ENCODE measurements at regions not wholly inside any gene's neighbourhood (a gene's known extent, or its start where the extent isn't known, plus 50 kb on each side); places are given as distances from the start of the nearest gene placed in this dataset.

GRCh38 chr3:6301626-6302025 is 559.3 kb upstream of the GRM7 start:
- TF ChIP-seq ZNF232 (CRISPR knock-in tag; IDR thresholded peaks at IDR 0.05; ENCODE audit: borderline replicate concordance) (no peak), ARID5B (CRISPR knock-in tag; IDR thresholded peaks at IDR 0.05) (no peak), ELF3 (CRISPR knock-in tag; IDR thresholded peaks at IDR 0.05) (no peak), KLF15 (CRISPR knock-in tag; IDR thresholded peaks at IDR 0.05; ENCODE audit: borderline replicate concordance) (no peak), CHCHD3 (CRISPR knock-in tag; IDR thresholded peaks at IDR 0.05) (no peak), ZNF878 (CRISPR knock-in tag; IDR thresholded peaks at IDR 0.05) (no peak)
- ATAC-seq (no peak), FAIRE-seq (no peak), DNase-seq (ENCODE audit: low spot score) (no peak)
- no TSS peak for BruUV-seq (replicated peaks)
- Histone ChIP-seq H3K4me1 (ENCODE audit: insufficient read depth, low read length) (no peaks in the 10 kb centered on the region), H3K36me3 (replicated peaks in 1 of 2; ENCODE audit: control insufficient read depth in 1 of 2, insufficient read depth in 2 of 2, low read length in 2 of 2) (no peaks in the 10 kb centered on the region), H3K27ac (ENCODE audit: extremely low read length, insufficient read depth, low read length) (no peak overlapping the region), H2AFZ (ENCODE audit: low read length) (no peak overlapping the region), H3K9me3 (ENCODE audit: low read length) (peaks cover 89% of the 10 kb centered on the region), H3K9ac (ENCODE audit: insufficient read depth, low read depth, low read length) (no peak overlapping the region), H3K4me2 (ENCODE audit: low read depth, low read length) (no peak overlapping the region), H4K20me1 (ENCODE audit: insufficient read depth, low read length) (no peaks in the 10 kb centered on the region), H3K4me3 (replicated peaks in 1 of 3; ENCODE audit: insufficient read depth in 1 of 3, low read depth in 2 of 3, low read length in 3 of 3) (no peak overlapping the region), H3K27me3 (ENCODE audit: control insufficient read depth in 1 of 2, insufficient read depth in 2 of 2, low read length in 2 of 2) (no peaks in the 10 kb centered on the region), H3K79me2 (ENCODE audit: insufficient read depth, low read length) (no peaks in the 10 kb centered on the region)
- intact Hi-C loops (cut with micrococcal nuclease; ENCODE audit: unreplicated experiment) (no loop called here), in situ Hi-C loops (cut with HindIII; ENCODE audit: extremely low pct_ligation_motif_present, low pct_unique_long_range_greater_than_20kb) (no loop called here)
- 2% methylated on average over 3 of the region's 3 CpGs for WGBS (ENCODE audit: low lambda C conversion rate)
- POLR2A ChIA-PET = no interaction called here
- CTCF ChIA-PET (ENCODE audit: low intra/inter-chr PET ratio, low total read pairs) = no interaction called here
